Trophoblast cell (in vitro differentiated cells and primary cell): ENCODE measurements at regions not wholly inside any gene's neighbourhood (a gene's known extent, or its start where the extent isn't known, plus 50 kb on each side); places are given as distances from the start of the nearest gene placed in this dataset.

Experiments used
- DNase-seq, 2 donors: peaks; one replicate each; pipeline ENCODE4 v3.0.0-alpha.2; 2016
- H2AFZ ChIP-seq: 2 replicates; pipeline ENCODE4 v1.6.1; 2013; ENCODE audit warnings: low read length, moderate library complexity, mild to moderate bottlenecking; ENCODE audit not compliant: insufficient read depth, poor library complexity
- H2AK5ac ChIP-seq: 2 replicates; pipeline ENCODE4 v1.6.1; 2013; ENCODE audit warnings: mild to moderate bottlenecking, low read length
- H2BK120ac ChIP-seq: 2 replicates; pipeline ENCODE4 v1.6.1; 2013; ENCODE audit warnings: low read length, mild to moderate bottlenecking, moderate library complexity; ENCODE audit not compliant: insufficient read depth, poor library complexity
- H2BK12ac ChIP-seq: 2 replicates; pipeline ENCODE4 v1.6.1; 2013; ENCODE audit warnings: mild to moderate bottlenecking, low read length, moderate library complexity
- H2BK5ac ChIP-seq: 2 replicates; pipeline ENCODE4 v1.6.1; 2013; ENCODE audit warnings: low read length, low read depth, moderate library complexity, mild to moderate bottlenecking; ENCODE audit not compliant: poor library complexity
- H3K14ac ChIP-seq: 2 replicates; pipeline ENCODE4 v1.6.1; 2013; ENCODE audit warnings: mild to moderate bottlenecking, low read length
- H3K18ac ChIP-seq: 2 replicates; pipeline ENCODE4 v1.6.1; 2013; ENCODE audit warnings: mild to moderate bottlenecking, low read length
- H3K23ac ChIP-seq: 2 replicates; pipeline ENCODE4 v1.6.1; 2013; ENCODE audit warnings: low read length
- H3K27ac ChIP-seq: 2 replicates; pipeline ENCODE4 v1.5.1; 2013; ENCODE audit warnings: low read depth, mild to moderate bottlenecking, inconsistent platforms, low read length, moderate library complexity
- H3K27me3 ChIP-seq: 2 replicates; pipeline ENCODE4 v1.6.1; 2013; ENCODE audit warnings: inconsistent platforms, mild to moderate bottlenecking, low read length, moderate library complexity; ENCODE audit not compliant: insufficient read depth
- H3K36me3 ChIP-seq, 2 experiments: 1 replicate in 1 of 2; 2 replicates in 1 of 2; pipeline ENCODE4 v1.6.1; 2013; ENCODE audit warnings: low read length in 2 of 2, mild to moderate bottlenecking in 2 of 2, moderate library complexity in 1 of 2; ENCODE audit not compliant: insufficient read depth in 2 of 2, control insufficient read depth in 1 of 2
- H3K4ac ChIP-seq: 2 replicates; pipeline ENCODE4 v1.6.1; 2013; ENCODE audit warnings: low read depth, mild to moderate bottlenecking, low read length, moderate library complexity
- H3K4me1 ChIP-seq, 2 experiments: 1 replicate in 1 of 2; 2 replicates in 1 of 2; pipeline ENCODE4 v1.6.1; 2013; ENCODE audit warnings: low read length in 2 of 2, mild to moderate bottlenecking in 2 of 2, moderate library complexity in 1 of 2; ENCODE audit not compliant: insufficient read depth in 2 of 2, control insufficient read depth in 1 of 2
- H3K4me2 ChIP-seq: 2 replicates; pipeline ENCODE4 v1.6.1; 2013; ENCODE audit warnings: inconsistent platforms, mild to moderate bottlenecking, low read length, moderate library complexity
- H3K4me3 ChIP-seq: 2 replicates; pipeline ENCODE4 v1.5.1; 2013; ENCODE audit warnings: mild to moderate bottlenecking, low read depth, low read length, inconsistent platforms
- H3K79me1 ChIP-seq: one replicate; pipeline ENCODE4 v1.6.1; 2013; ENCODE audit warnings: low read length
- H3K79me2 ChIP-seq: 2 replicates; pipeline ENCODE4 v1.6.1; 2013; ENCODE audit warnings: low read length, mild to moderate bottlenecking; ENCODE audit not compliant: control insufficient read depth, insufficient read depth, poor library complexity
- H3K9ac ChIP-seq: 2 replicates; pipeline ENCODE4 v1.6.1; 2013; ENCODE audit warnings: mild to moderate bottlenecking, low read length
- H3K9me3 ChIP-seq: 2 replicates; pipeline ENCODE4 v1.6.1; 2013; ENCODE audit warnings: low read depth, mild to moderate bottlenecking, control low read depth, inconsistent platforms, low read length; ENCODE audit not compliant: insufficient read depth
- H4K12ac ChIP-seq: 2 replicates; pipeline ENCODE4 v1.6.1; 2013; ENCODE audit warnings: low read depth, mild to moderate bottlenecking, low read length, moderate library complexity
- H4K8ac ChIP-seq: 2 replicates; pipeline ENCODE4 v1.6.1; 2013; ENCODE audit warnings: low read depth, mild to moderate bottlenecking, low read length, moderate library complexity
- H4K91ac ChIP-seq: one replicate; pipeline ENCODE4 v1.6.1; 2013; ENCODE audit warnings: low read depth, mild to moderate bottlenecking, low read length, moderate library complexity
- WGBS: extraction: QIAGEN DNeasy Blood & Tissue Kit; methylation state at CpG from one replicate; pipeline ENCODE4 v1.1.7; 2013; ENCODE audit warnings: missing lambda C conversion rate; ENCODE audit not compliant: insufficient read length, insufficient coverage; ENCODE audit errors: extremely low coverage; 5-methylcytosine and 5-hydroxymethylcytosine counted together

- H2BK12ac ChIP-seq = no peak overlapping the region
- H3K79me2 ChIP-seq = no peaks in the 10 kb centered on the region
- H3K36me3 ChIP-seq = no peaks in the 10 kb centered on the region
- no peak overlapping the region for H4K8ac ChIP-seq
- no peak overlapping the region for H3K18ac ChIP-seq
- no peak overlapping the region for H2BK120ac ChIP-seq
- H3K4ac ChIP-seq = no peak overlapping the region
- DNase-seq = no peak
- no peaks in the 10 kb centered on the region for H3K9me3 ChIP-seq
- no peak overlapping the region for H3K14ac ChIP-seq
- H3K4me3 ChIP-seq = no peak overlapping the region
- no peak overlapping the region for H3K9ac ChIP-seq
- no peak overlapping the region for H3K23ac ChIP-seq
- H3K4me1 ChIP-seq = no peaks in the 10 kb centered on the region
- no peaks in the 10 kb centered on the region for H3K79me1 ChIP-seq
- WGBS = no CpG with 5 or more reads among the region's 1 CpG
- H3K4me2 ChIP-seq = no peak overlapping the region
- H3K27me3 ChIP-seq = no peaks in the 10 kb centered on the region
- H2AFZ ChIP-seq = no peak overlapping the region
- no peak overlapping the region for H2BK5ac ChIP-seq
- H3K27ac ChIP-seq = no peak overlapping the region
- no peak overlapping the region for H4K91ac ChIP-seq
- no peak overlapping the region for H2AK5ac ChIP-seq
- no peak overlapping the region for H4K12ac ChIP-seq
These were observed 208.6 kb upstream of the STEAP4 start for GRCh38 chr7:88515301-88515700.

- Histone ChIP-seq H4K12ac (no peak overlapping the region), H3K4ac (no peak overlapping the region), H3K4me1 (no peaks in the 10 kb centered on the region), H2BK12ac (no peak overlapping the region), H3K9ac (no peak overlapping the region), H4K91ac (no peak overlapping the region), H2AK5ac (no peak overlapping the region), H3K23ac (no peak overlapping the region), H3K18ac (no peak overlapping the region), H3K9me3 (no peaks in the 10 kb centered on the region), H3K27me3 (no peaks in the 10 kb centered on the region), H3K79me2 (no peaks in the 10 kb centered on the region), H3K27ac (no peak overlapping the region), H2AFZ (no peak overlapping the region), H3K4me3 (no peak overlapping the region), H3K4me2 (no peak overlapping the region), H3K79me1 (no peaks in the 10 kb centered on the region), H2BK120ac (no peak overlapping the region), H4K8ac (no peak overlapping the region), H3K36me3 (no peaks in the 10 kb centered on the region), H3K14ac (no peak overlapping the region), H2BK5ac (no peak overlapping the region)
- no peak for DNase-seq
These were observed 202.6 kb upstream of the STEAP4 start for GRCh38 chr7:88509341-88509740.

- no peak overlapping the region for H3K27ac ChIP-seq
- H2AFZ ChIP-seq = no peak overlapping the region
- H4K12ac ChIP-seq = no peak overlapping the region
- H3K9me3 ChIP-seq = no peaks in the 10 kb centered on the region
- H3K18ac ChIP-seq = no peak overlapping the region
- no peak overlapping the region for H4K91ac ChIP-seq
- no peaks in the 10 kb centered on the region for H3K79me1 ChIP-seq
- H3K4me1 ChIP-seq = no peaks in the 10 kb centered on the region
- H3K4me3 ChIP-seq = no peak overlapping the region
- no peak overlapping the region for H3K4ac ChIP-seq
- no peaks in the 10 kb centered on the region for H3K36me3 ChIP-seq
- no peak overlapping the region for H3K9ac ChIP-seq
- no CpG with 5 or more reads among the region's 6 CpGs for WGBS
- no peak overlapping the region for H2AK5ac ChIP-seq
- H4K8ac ChIP-seq = no peak overlapping the region
- no peaks in the 10 kb centered on the region for H3K79me2 ChIP-seq
- no peak overlapping the region for H3K23ac ChIP-seq
- H3K27me3 ChIP-seq = no peaks in the 10 kb centered on the region
- H2BK12ac ChIP-seq = no peak overlapping the region
- no peak overlapping the region for H3K4me2 ChIP-seq
- no peak for DNase-seq
- no peak overlapping the region for H2BK5ac ChIP-seq
- H3K14ac ChIP-seq = no peak overlapping the region
- no peak overlapping the region for H2BK120ac ChIP-seq
These were observed 193.4 kb upstream of the STEAP4 start for GRCh38 chr7:88500131-88500530.

DNA sequence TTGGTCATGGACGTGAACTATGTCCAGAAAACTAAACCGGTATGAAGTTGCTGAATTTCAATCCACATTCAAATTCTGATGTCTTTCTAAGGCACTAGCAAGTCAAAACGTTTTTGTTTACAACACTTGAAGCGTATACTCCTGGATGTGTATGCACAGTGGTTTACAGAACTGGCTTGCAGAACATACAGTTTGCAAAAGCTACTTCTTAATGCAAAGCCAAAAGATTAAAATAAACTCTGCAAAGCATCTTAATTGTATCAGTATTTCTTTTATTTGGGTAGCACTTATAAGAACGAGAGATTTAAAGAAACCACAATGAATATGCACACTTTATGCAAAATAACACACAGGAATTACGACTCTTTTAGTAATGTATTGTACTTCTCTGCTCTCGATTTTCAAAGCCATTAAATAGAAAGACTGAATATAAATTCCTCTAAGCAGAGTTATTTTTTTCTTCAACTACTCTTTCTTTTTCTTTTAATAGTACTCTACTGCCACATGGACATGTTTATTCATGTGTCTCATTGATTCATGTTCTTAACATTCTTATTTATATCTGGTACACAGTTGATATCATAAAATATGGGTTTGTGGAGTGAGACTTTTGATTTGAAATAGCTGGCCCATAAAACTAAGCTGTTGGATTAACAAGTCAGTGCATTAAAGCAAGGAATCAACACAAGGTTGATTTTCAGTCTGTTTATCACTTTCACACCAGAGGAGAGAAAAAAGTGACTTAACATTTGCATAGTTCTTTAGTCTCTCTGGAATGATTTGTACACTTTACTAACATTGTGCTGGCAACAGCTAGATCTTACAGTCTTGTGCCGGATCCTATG, 189.4 kb upstream of the STEAP4 start:
- Histone ChIP-seq H4K91ac (no peak overlapping the region), H2AFZ (no peak overlapping the region), H3K4ac (no peak overlapping the region), H2BK5ac (no peak overlapping the region), H3K36me3 (no peaks in the 10 kb centered on the region), H2AK5ac (no peak overlapping the region), H3K18ac (no peak overlapping the region), H3K9me3 (no peaks in the 10 kb centered on the region), H2BK120ac (no peak overlapping the region), H3K4me1 (no peaks in the 10 kb centered on the region), H3K4me2 (no peak overlapping the region), H3K9ac (no peak overlapping the region), H3K27ac (no peak overlapping the region), H3K23ac (no peak overlapping the region), H2BK12ac (no peak overlapping the region), H3K4me3 (no peak overlapping the region), H4K8ac (no peak overlapping the region), H3K27me3 (no peaks in the 10 kb centered on the region), H4K12ac (no peak overlapping the region), H3K79me2 (no peaks in the 10 kb centered on the region), H3K79me1 (no peaks in the 10 kb centered on the region), H3K14ac (no peak overlapping the region)
- WGBS = no CpG with 5 or more reads among the region's 8 CpGs
- DNase-seq = no peak
